ENCODE measurements at regions not wholly inside any gene's neighbourhood (a gene's known extent, or its start where the extent isn't known, plus 50 kb on each side); places are given as distances from the start of the nearest gene placed in this dataset.

DNA sequence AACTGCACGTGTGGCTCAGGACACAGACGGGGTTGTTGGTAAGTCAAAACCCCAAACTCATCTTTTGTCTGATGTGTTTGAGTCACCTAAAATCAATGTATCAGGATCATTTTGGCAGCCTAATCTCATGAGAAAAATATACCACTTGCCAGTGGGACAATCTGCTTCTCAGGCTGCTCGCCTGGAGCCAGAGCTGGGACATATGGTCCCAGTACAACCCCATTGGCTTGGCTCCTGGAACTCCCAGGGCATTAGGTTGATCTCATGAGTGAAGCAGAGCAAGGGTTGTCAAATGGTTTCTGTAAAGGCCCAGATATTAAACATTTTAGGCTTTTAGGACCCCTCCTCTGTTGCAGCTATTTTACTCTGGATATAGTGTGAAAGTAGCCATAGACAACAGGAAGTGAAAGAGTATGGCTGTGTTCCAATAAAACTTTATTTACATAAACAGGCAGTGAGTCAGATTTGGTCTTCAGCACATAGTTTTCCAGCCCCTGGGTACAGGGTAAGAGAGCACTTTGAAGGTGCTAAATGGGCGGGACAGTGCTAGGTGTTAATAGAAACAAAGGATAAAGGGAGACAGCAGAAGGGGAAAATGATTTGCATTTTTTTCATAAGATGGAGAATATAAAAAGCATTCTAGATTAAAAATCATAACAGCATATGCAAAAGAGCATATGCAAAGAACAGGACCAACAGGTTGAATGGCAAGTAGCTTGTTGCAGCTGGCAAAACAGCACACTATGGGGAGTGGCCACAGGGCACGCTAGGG, 290.8 kb downstream of the KCNS3 start:
- no peak overlapping the region for H3K4me3 Mint-ChIP-seq
- H3K9me3 Mint-ChIP-seq: peaks cover 6 to 8% of the 10 kb centered on the region in 2 donors
- DNase-seq (no peak), ATAC-seq (no peak)
- H3K27ac Mint-ChIP-seq: no peak overlapping the region
- H3K27me3 Mint-ChIP-seq: peaks cover 30% of the 10 kb centered on the region
- H3K4me1 Mint-ChIP-seq: no peaks in the 10 kb centered on the region

DNA sequence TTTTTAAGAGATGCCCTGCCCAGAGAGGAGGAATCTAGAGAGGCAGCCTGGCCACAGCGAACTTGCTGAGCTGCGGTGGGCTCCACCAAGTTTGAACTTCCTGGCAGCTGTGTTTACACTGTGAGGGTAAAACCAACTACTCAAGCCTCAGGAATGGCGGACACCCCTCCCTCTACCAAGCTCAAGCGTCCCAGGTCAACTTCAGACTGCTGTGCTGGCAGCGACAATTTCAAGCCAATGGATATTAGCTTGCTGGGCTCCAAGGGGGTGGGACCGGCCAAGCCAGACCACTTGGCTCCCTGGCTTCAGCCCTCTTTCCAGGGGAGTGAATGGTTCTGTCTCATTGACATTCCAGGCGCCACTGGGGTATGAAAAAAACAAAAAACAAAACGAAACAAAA, 289.4 kb downstream of the KCNS3 start:
- no peak overlapping the region for H3K27ac Mint-ChIP-seq
- H3K4me3 Mint-ChIP-seq: no peak overlapping the region
- DNase-seq (no peak), ATAC-seq (no peak)
- peaks cover 35% of the 10 kb centered on the region for H3K27me3 Mint-ChIP-seq
- no peaks in the 10 kb centered on the region for H3K4me1 Mint-ChIP-seq
- peaks cover 6 to 8% of the 10 kb centered on the region in 2 donors for H3K9me3 Mint-ChIP-seq

DNA sequence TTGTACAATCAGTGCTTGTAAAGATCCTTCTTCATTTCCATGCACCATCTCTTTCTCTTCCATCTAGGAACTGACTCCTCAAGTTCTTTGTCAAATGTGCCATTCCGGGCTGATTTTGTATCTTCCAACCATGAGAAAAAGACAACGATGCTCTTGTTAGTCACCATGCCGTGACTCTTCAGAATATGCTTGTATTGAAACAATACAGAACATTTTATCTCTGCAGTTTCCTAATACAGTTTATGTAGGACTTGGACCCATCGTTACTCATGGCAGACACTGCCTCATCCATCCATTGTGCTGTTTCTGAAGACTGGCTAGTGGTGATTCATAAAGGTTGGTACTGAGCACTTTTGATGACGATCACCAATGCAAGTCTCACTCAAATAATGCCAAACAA, 283.2 kb downstream of the KCNS3 start:
- Mint-ChIP-seq H3K27me3 (peaks cover 29% of the 10 kb centered on the region), H3K9me3 (peaks cover 2 to 3% of the 10 kb centered on the region in 2 donors), H3K4me1 (no peaks in the 10 kb centered on the region), H3K4me3 (no peak overlapping the region), H3K27ac (no peak overlapping the region)
- ATAC-seq: no peak
- no peak for DNase-seq

DNA sequence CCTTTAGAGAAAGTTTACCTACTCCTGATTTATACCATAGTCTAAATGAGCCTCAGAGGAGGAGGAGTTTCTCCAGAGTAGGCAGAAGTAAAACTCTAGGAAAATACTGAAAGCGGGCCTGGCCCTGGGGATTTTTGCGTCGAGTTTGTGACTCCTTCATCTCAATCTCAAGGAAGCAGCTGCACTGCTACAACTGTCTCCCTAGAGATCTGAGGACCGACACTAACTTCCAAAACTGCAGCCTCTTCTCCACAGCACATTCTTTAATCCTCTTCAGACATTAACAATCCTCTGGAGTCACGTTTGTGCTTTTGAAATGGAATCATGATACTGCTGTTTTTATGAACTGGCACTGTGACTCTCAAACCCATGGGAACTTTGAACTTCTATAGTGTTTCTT, 281.4 kb downstream of the KCNS3 start:
- Mint-ChIP-seq H3K4me3 (no peak overlapping the region), H3K4me1 (no peaks in the 10 kb centered on the region), H3K27me3 (peaks cover 18% of the 10 kb centered on the region), H3K9me3 (no peaks in the 10 kb centered on the region), H3K27ac (no peak overlapping the region)
- DNase-seq (no peak), ATAC-seq (no peak)

DNA sequence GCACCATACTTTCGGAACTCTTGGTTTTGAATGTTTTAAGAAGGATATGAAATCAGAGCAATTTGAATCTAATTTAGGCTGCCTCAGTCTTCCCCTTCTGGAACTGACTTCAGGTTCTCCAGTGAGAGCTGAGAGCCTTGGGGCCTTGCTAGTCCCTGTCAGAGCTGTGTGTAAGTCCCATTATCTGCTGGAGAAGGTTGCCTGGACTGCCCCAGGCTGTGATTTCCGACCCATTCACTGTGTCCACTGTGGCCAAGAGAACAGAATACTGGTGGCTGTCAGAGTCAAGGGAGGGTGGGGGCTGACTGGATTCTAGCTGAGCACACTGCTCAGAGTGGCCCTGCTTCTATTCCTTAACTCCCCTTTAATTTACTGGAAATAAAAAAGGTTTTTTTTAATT, 278.0 kb downstream of the KCNS3 start:
- H3K4me3 Mint-ChIP-seq: no peak overlapping the region
- H3K27ac Mint-ChIP-seq: no peak overlapping the region
- DNase-seq (no peak), ATAC-seq (no peak)
- peaks cover 24% of the 10 kb centered on the region for H3K27me3 Mint-ChIP-seq
- no peaks in the 10 kb centered on the region for H3K4me1 Mint-ChIP-seq
- no peaks in the 10 kb centered on the region for H3K9me3 Mint-ChIP-seq

DNA sequence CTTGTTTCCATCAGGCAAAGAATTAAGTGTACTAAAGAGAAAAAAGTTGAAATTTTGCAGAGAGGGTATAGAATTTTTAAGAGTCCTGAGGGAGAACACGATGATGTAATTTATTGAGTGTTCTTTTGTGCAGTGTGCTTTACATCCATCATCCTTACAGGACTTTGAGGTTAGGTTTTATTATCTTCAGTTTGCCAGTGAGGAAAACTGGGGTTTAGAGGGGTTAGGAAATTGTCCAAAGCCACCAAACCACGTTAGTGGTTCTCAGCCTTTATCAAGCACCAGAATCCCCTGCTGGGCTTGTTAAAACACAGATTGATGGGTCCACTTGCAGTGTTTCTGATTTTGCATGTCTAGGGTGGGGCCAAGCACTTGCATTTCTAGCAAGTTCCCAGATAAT, 277.5 kb downstream of the KCNS3 start:
- H3K9me3 Mint-ChIP-seq: no peaks in the 10 kb centered on the region
- no peak overlapping the region for H3K27ac Mint-ChIP-seq
- H3K4me1 Mint-ChIP-seq: no peaks in the 10 kb centered on the region
- no peak for DNase-seq
- peaks cover 28% of the 10 kb centered on the region for H3K27me3 Mint-ChIP-seq
- H3K4me3 Mint-ChIP-seq: no peak overlapping the region
- ATAC-seq: no peak

DNA sequence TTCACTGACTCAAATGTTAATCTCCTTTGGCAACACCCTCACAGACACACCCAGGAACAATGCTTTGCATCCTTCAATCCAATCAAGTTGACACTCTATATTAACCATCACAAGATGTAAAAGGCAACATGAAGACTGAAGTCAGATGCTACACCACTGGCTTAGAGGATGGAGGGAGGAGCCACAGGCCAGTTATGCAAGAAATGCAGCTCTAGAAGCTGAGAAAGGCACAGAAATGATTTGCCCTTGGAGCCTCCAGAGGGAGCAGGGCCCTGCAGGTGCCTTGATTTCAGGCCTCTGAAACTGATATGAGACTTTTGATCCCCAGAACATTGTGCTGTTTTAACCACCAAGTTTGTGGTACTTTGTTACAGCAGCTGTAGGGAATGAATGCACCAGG, 276.3 kb downstream of the KCNS3 start:
- Mint-ChIP-seq H3K9me3 (no peaks in the 10 kb centered on the region), H3K27me3 (peaks cover 33% of the 10 kb centered on the region), H3K4me3 (no peak overlapping the region), H3K27ac (no peak overlapping the region), H3K4me1 (no peaks in the 10 kb centered on the region)
- DNase-seq (no peak), ATAC-seq (no peak)

DNA sequence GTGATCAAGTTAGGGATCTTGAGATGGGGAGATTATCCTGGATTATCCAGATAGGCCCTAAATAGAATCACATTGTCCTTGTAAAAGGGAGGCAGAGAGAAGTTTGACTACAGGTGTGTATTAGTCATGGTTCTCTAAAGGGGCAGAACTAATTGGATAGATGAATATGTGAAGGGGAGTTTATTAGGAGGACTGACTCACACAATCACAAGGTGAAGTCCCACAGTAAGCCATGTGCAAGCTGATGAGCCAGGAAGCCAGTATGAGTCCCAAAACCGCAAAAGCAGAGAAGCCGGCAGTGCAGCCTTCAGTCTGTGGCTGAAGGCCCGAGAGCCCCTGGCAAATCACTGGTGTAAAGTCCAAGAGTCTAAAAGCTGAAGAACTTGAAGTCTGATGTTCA, 275.8 kb downstream of the KCNS3 start:
- H3K4me3 Mint-ChIP-seq: no peak overlapping the region
- no peaks in the 10 kb centered on the region for H3K4me1 Mint-ChIP-seq
- H3K9me3 Mint-ChIP-seq: no peaks in the 10 kb centered on the region
- H3K27me3 Mint-ChIP-seq: peaks cover 33% of the 10 kb centered on the region
- no peak for DNase-seq
- ATAC-seq: no peak
- no peak overlapping the region for H3K27ac Mint-ChIP-seq

DNA sequence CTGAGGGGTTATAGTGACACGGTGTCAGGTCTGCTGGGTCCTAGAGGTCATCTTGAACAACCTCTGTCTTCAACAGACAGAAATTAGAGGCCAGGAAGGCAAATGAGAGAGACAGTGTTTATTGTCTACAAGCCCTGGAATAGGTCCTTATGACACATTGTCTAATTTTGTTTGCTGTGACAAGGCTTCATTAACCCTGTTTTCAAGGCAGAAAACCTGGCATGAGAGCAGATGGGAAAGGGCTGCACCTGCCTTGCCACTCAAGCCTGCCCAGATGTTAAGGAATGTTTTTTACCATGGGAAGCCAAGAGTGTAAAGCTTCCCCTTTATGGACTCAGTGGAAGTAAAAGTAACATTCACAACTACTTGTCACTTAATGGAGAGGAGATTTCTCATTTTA, 275.3 kb downstream of the KCNS3 start:
- Mint-ChIP-seq H3K27me3 (peaks cover 33% of the 10 kb centered on the region), H3K9me3 (no peaks in the 10 kb centered on the region), H3K27ac (peak overlapping the region in 1 of 2 donors; percentile 43), H3K4me1 (no peaks in the 10 kb centered on the region), H3K4me3 (no peak overlapping the region)
- no peak for DNase-seq
- ATAC-seq: no peak

DNA sequence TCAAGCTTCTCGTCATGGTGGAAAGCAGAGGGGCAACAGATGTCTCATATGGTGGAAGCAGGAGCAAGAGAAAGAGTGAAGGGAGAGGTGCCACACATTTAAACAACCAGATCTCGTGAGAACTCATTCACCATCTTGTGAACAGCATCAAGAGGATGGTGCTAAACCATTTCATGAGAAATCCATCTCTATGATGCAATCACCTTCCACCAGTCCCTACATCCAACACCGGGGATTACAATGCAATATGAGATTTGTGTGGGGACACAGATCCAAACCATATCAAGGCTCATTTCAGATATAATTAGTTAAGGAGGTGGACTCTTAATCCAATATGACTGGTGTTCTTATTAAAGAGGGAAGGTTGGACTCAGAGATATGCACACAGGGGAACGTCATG, 272.8 kb downstream of the KCNS3 start:
- ATAC-seq (no peak), DNase-seq (no peak)
- H3K4me1 Mint-ChIP-seq: no peaks in the 10 kb centered on the region
- no peaks in the 10 kb centered on the region for H3K9me3 Mint-ChIP-seq
- peaks cover 33% of the 10 kb centered on the region for H3K27me3 Mint-ChIP-seq
- no peak overlapping the region for H3K27ac Mint-ChIP-seq
- no peak overlapping the region for H3K4me3 Mint-ChIP-seq

DNA sequence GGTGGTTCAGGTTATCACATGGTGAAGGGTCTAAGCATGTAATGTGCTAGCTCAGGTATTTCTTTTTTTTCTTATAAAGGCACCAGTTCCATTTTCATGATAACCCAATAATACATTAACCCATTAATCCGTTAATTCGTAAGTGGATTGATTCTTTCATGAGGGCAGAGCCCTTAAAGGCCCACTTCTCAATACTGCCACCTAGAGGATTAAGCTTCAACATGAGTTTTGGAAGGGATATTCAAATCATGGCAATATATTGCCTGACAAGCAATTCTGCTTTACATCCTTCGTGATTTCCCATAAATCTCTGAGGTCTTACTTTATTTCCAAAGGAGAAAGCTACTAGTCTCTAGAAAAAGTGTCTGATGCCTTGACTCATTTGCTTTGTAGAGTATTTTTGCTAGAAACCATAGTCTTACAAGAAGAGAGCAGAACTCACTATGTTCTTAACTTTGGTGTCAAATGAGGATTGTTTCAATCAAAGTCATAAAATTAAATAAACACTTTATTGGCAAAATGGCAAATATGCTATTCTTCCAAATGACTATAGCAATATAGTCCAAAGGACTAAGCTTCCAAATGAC, 271.3 kb downstream of the KCNS3 start:
- no peak for DNase-seq
- no peaks in the 10 kb centered on the region for H3K9me3 Mint-ChIP-seq
- no peak overlapping the region for H3K4me3 Mint-ChIP-seq
- peaks cover 25% of the 10 kb centered on the region for H3K27me3 Mint-ChIP-seq
- no peaks in the 10 kb centered on the region for H3K4me1 Mint-ChIP-seq
- no peak overlapping the region for H3K27ac Mint-ChIP-seq
- no peak for ATAC-seq

DNA sequence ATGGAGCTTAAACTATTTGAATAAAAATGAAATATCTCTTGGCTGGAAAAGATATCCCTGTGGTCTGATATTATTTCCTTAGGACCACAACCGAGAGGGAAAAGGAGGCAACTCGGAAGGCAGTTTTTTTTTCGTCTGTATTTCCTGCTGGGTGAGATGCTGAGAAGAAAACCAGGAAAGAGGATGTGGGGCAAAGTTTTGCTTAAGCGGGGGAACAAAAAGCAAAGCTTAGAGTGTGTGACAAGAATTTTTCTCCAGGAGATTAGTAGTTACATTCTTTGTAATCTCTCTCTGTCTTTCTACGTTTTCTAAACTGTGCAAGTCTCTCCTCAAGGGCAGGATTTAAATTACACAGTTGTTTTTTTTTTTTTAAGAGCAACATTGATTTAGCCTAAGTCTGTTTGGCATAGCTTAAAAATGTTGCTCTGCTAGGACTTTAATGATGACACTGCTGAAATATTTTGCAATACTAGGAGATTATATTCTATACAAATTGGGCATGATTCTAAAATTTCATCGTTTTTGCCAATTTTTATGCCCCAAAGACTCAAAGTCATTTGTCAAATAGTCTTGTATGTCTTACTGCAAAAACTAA, 258.5 kb downstream of the KCNS3 start:
- DNase-seq: no peak
- H3K4me1 Mint-ChIP-seq: peaks cover 5% of the 10 kb centered on the region
- no peak for ATAC-seq
- H3K27me3 Mint-ChIP-seq: peaks cover 12% of the 10 kb centered on the region
- no peak overlapping the region for H3K27ac Mint-ChIP-seq
- H3K4me3 Mint-ChIP-seq: no peak overlapping the region
- H3K9me3 Mint-ChIP-seq: peaks cover 3 to 5% of the 10 kb centered on the region in 2 donors

DNA sequence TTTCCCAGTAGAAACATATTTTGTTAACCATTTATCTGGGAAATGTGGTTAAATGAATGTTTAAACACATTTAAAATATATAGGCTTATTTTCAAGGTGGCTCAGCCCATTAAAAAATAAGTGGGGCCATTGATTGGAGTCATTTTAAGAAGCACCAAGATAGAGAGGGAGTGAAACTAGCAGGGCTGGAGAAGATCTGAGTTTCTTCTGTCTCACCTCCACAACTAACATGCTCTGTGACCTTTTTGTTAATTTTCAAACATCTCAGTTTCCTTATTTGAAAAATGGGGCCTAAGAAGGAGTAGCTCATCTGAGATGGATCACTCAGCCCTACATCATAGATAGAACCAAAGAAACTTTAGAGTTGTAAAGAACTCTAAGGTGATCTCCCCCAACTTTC, 254.8 kb downstream of the KCNS3 start:
- Mint-ChIP-seq H3K27ac (no peak overlapping the region), H3K4me3 (no peak overlapping the region), H3K9me3 (peaks cover 0 to under 1% of the 10 kb centered on the region in 2 donors), H3K27me3 (peaks cover 8% of the 10 kb centered on the region), H3K4me1 (peaks cover 5% of the 10 kb centered on the region)
- ATAC-seq (no peak), DNase-seq (no peak)

DNA sequence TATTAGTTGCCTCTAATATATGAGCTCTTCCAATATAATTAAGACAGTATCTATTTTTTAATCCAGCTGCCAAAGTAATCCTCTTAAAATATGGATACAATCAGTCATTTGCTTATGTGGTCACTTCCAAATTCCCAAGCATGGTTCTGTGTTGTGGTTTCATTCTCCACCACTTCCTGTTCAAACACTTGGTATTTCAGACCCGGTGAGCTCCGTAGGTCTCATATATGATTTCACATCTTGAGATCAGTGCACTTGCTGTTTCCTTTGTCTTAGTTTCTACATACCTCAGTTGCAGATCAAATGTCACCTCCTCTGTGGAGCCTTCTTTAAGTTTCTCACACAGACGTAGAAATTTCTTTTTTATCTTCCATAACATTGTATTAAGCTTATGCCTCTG, 254.2 kb downstream of the KCNS3 start:
- Mint-ChIP-seq H3K4me1 (peaks cover 5% of the 10 kb centered on the region), H3K4me3 (no peak overlapping the region), H3K27me3 (peaks cover 8% of the 10 kb centered on the region), H3K27ac (no peak overlapping the region), H3K9me3 (no peaks in the 10 kb centered on the region)
- DNase-seq: no peak
- ATAC-seq: no peak

DNA sequence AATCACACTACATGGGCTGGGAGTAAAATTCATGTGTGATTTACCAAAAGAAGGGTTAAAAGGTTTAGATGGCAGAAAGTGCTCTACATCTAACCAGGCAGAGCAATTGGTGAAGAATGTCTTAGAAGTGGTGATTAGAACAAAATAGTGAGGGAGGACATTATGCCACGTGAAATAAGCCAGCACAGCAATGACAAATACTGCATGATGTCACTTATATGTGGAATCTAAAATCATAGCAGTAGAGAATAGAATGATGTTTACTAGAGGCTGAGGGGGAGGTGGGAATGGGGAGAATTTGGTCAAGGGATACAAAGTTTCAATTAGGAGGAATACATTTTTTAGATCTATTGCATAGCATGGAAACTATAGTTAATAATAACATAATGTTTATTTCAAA, 253.3 kb downstream of the KCNS3 start:
- DNase-seq (no peak), ATAC-seq (no peak)
- Mint-ChIP-seq H3K27ac (no peak overlapping the region), H3K4me1 (peaks cover 5% of the 10 kb centered on the region), H3K4me3 (no peak overlapping the region), H3K9me3 (no peaks in the 10 kb centered on the region), H3K27me3 (peaks cover 8% of the 10 kb centered on the region)

DNA sequence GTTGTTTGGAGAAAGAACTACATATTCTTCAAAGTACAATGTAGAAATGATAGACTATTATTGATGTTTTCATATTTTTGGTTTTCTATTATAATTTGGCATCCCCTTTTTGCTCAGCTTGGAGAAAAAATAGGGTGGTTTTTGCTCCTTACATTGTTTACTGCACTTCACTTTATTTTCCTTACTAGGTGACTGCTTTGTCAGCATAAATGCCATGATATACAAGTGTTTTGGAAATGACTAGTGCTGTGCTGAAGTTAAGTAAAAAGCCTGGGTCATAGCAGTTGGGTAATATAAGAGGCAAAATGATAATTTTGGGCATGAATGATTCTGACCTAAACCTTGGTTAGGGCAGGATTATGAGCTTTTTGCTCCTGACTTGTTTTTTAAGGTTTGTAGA, 250.9 kb downstream of the KCNS3 start:
- Mint-ChIP-seq H3K9me3 (no peaks in the 10 kb centered on the region), H3K4me1 (peaks cover 5% of the 10 kb centered on the region), H3K27ac (no peak overlapping the region), H3K27me3 (no peaks in the 10 kb centered on the region), H3K4me3 (no peak overlapping the region)
- no peak for DNase-seq
- no peak for ATAC-seq
